ENCODE measurements at regions not wholly inside any gene's neighbourhood (a gene's known extent, or its start where the extent isn't known, plus 50 kb on each side); places are given as distances from the start of the nearest gene placed in this dataset.

- no peak for TF ChIP-seq CTCF (IDR thresholded peaks at IDR 0.05; ENCODE audit: insufficient read depth, low read depth, low read length, missing control alignments)
- H3K4me3 ChIP-seq (ENCODE audit: low read depth, low read length) = no peak overlapping the region
- no peak for DNase-seq (ENCODE audit: low read depth)
These were observed 109.1 kb upstream of the ZNF385D start for GRCh38 chr3:21860082-21860475.

- no peak for DNase-seq (ENCODE audit: low read depth)
- no peak overlapping the region for H3K4me3 ChIP-seq (ENCODE audit: low read depth, low read length)
- no peak for TF ChIP-seq CTCF (IDR thresholded peaks at IDR 0.05; ENCODE audit: insufficient read depth, low read depth, low read length, missing control alignments)
These were observed 109.6 kb upstream of the ZNF385D start for GRCh38 chr3:21860657-21861056.

GRCh38 chr3:21876782-21877181 is 125.8 kb upstream of the ZNF385D start:
- DNase-seq (ENCODE audit: low read depth) = no peak
- TF ChIP-seq CTCF (IDR thresholded peaks at IDR 0.05; ENCODE audit: insufficient read depth, low read depth, low read length, missing control alignments) = no peak
- no peak overlapping the region for H3K4me3 ChIP-seq (ENCODE audit: low read depth, low read length)

GRCh38 chr3:21877214-21877754 is 126.3 kb upstream of the ZNF385D start:
- TF ChIP-seq CTCF (IDR thresholded peaks at IDR 0.05; ENCODE audit: insufficient read depth, low read depth, low read length, missing control alignments) = no peak
- H3K4me3 ChIP-seq (ENCODE audit: low read depth, low read length) = no peak overlapping the region
- no peak for DNase-seq (ENCODE audit: low read depth)

- no peak for DNase-seq (ENCODE audit: low read depth)
- TF ChIP-seq CTCF (IDR thresholded peaks at IDR 0.05; ENCODE audit: insufficient read depth, low read depth, low read length, missing control alignments) = no peak
These were observed 128.3 kb upstream of the ZNF385D start for GRCh38 chr3:21879184-21879886.

GRCh38 chr3:21888656-21889055 is 137.6 kb upstream of the ZNF385D start:
- no peak for TF ChIP-seq CTCF (IDR thresholded peaks at IDR 0.05; ENCODE audit: insufficient read depth, low read depth, low read length, missing control alignments)
- DNase-seq (ENCODE audit: low read depth) = no peak
- H3K4me3 ChIP-seq (ENCODE audit: low read depth, low read length) = no peak overlapping the region

More at GRCh38 chr3:21879184-21879886, 128.3 kb upstream of the ZNF385D start:
- H3K4me3 ChIP-seq (ENCODE audit: low read depth, low read length) = no peak overlapping the region

GRCh38 chr3:21889166-21889565 is 138.2 kb upstream of the ZNF385D start:
- TF ChIP-seq CTCF (IDR thresholded peaks at IDR 0.05; ENCODE audit: insufficient read depth, low read depth, low read length, missing control alignments) = no peak
- H3K4me3 ChIP-seq (ENCODE audit: low read depth, low read length) = no peak overlapping the region
- no peak for DNase-seq (ENCODE audit: low read depth)
